Natural killer cell (primary cell): ENCODE measurements at regions not wholly inside any gene's neighbourhood (a gene's known extent, or its start where the extent isn't known, plus 50 kb on each side); places are given as distances from the start of the nearest gene placed in this dataset.

Experiments
- ATAC-seq, 3 donors: fragments of 150-1000 bp in 2 of 3; fragments of 200-7000 bp in 1 of 3; cut with Tn5 transposase; 1 replicate in 1 of 3; 2 replicates in 2 of 3; pipeline ENCODE4 v1.10.0; 2021; ENCODE audit warnings: mild to moderate bottlenecking in 2 of 3, moderate library complexity in 2 of 3
- DNase-seq, 2 donors: peaks; one replicate each; pipeline versions ENCODE4 v3.0.0 to v3.0.0-alpha.2; 2013 to 2021; ENCODE audit warnings: mixed read lengths in 1 of 2
- H3K27ac ChIP-seq: one replicate; pipeline ENCODE4 v1.5.1; 2013; ENCODE audit warnings: mild to moderate bottlenecking, low read length
- H3K27me3 ChIP-seq: one replicate; pipeline ENCODE4 v1.6.1; 2013; ENCODE audit warnings: low read length; ENCODE audit not compliant: control insufficient read depth, insufficient read depth
- H3K36me3 ChIP-seq: one replicate; pipeline ENCODE4 v1.6.1; 2013; ENCODE audit warnings: low read length; ENCODE audit not compliant: control insufficient read depth, insufficient read depth
- H3K4me1 ChIP-seq: one replicate; pipeline ENCODE4 v1.6.1; 2013; ENCODE audit warnings: low read length; ENCODE audit not compliant: control insufficient read depth, insufficient read depth
- H3K4me3 ChIP-seq: one replicate; pipeline ENCODE4 v1.5.1; 2013; ENCODE audit warnings: low read length
- H3K9me3 ChIP-seq: one replicate; pipeline ENCODE4 v1.6.1; 2013; ENCODE audit warnings: low read length; ENCODE audit not compliant: control insufficient read depth, insufficient read depth
- H3K27ac Mint-ChIP-seq, 2 donors: one replicate each; pipeline ENCODE4 v1.8.0; 2022; ENCODE audit warnings: mild to moderate bottlenecking in 2 of 2, mixed read lengths in 2 of 2, moderate library complexity in 1 of 2
- H3K27me3 Mint-ChIP-seq, 2 donors: one replicate each; pipeline ENCODE4 v1.8.0; 2022; ENCODE audit warnings: low read depth in 2 of 2, mixed read lengths in 2 of 2
- H3K36me3 Mint-ChIP-seq: one replicate; pipeline ENCODE4 v1.8.0; 2022; ENCODE audit warnings: mixed read lengths
- H3K4me1 Mint-ChIP-seq, 2 donors: one replicate each; pipeline ENCODE4 v1.8.0; 2022; ENCODE audit warnings: mixed read lengths in 2 of 2
- H3K4me3 Mint-ChIP-seq: one replicate; pipeline ENCODE4 v1.8.0; 2022; ENCODE audit warnings: mild to moderate bottlenecking, moderate library complexity, mixed read lengths
- H3K9me3 Mint-ChIP-seq, 2 donors: one replicate each; pipeline ENCODE4 v1.8.0; 2022; ENCODE audit warnings: mixed read lengths in 2 of 2
- CTCF ChIP-seq: fragments of 200-600 bp; IDR thresholded peaks from one replicate; pipeline ENCODE4 v1.8.0; 2022; ENCODE audit warnings: antibody characterized with exemption
- WGBS: methylation state at CpG from one replicate; pipeline ENCODE4 v1.1.7; 2013; ENCODE audit warnings: missing lambda C conversion rate; ENCODE audit not compliant: insufficient coverage; 5-methylcytosine and 5-hydroxymethylcytosine counted together
- intact Hi-C: fragments of 100-400 bp; cut with micrococcal nuclease; formaldehyde crosslinking; loops from one replicate; pipeline ENCODE4 v1.14.2; 2022

DNA sequence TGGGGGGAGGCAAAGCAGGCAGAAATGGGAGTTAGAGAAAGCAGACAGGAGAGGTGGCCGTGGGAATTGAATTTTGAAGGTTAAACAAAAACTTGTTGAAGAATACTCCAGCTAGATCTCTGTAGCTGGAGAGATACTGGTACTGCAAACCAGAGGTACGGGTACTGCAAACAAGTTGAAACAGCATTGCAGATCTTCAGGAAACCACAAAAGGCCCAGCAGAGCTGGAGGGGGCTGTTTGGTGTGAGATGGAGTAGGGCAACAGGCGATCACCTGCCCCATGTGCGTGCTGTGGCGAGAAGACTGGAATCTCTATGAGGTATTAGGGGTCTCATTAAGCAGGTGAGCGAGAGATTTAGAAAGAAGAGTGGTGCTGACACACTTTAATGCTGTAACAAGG lies 77.7 kb upstream of the RGS4 start:
- Mint-ChIP-seq H3K4me1 (no peaks in the 10 kb centered on the region), H3K36me3 (no peaks in the 10 kb centered on the region), H3K9me3 (no peaks in the 10 kb centered on the region), H3K27me3 (peaks cover 0 to 5% of the 10 kb centered on the region in 2 donors), H3K4me3 (no peak overlapping the region), H3K27ac (no peak overlapping the region)
- H3K4me3 ChIP-seq: no peak overlapping the region
- no peak overlapping the region for H3K27ac ChIP-seq
- DNase-seq: no peak
- ATAC-seq: no peak
- H3K27me3 ChIP-seq: no peaks in the 10 kb centered on the region
- H3K36me3 ChIP-seq: no peaks in the 10 kb centered on the region
- TF ChIP-seq CTCF: no peak
- no peaks in the 10 kb centered on the region for H3K4me1 ChIP-seq
- intact Hi-C loops: no loop called here
- no peaks in the 10 kb centered on the region for H3K9me3 ChIP-seq
- 83% methylated on average over 6 of the region's 6 CpGs for WGBS

- Mint-ChIP-seq H3K27ac (no peak overlapping the region), H3K36me3 (no peaks in the 10 kb centered on the region), H3K4me3 (no peak overlapping the region), H3K4me1 (no peaks in the 10 kb centered on the region), H3K9me3 (no peaks in the 10 kb centered on the region), H3K27me3 (peaks cover 0 to 5% of the 10 kb centered on the region in 2 donors)
- H3K27ac ChIP-seq: no peak overlapping the region
- ATAC-seq: no peak
- no peak for DNase-seq
- WGBS: 85% methylated on average over 3 of the region's 3 CpGs
- H3K27me3 ChIP-seq: no peaks in the 10 kb centered on the region
- intact Hi-C loops: no loop called here
- no peaks in the 10 kb centered on the region for H3K36me3 ChIP-seq
- no peaks in the 10 kb centered on the region for H3K4me1 ChIP-seq
- no peak for TF ChIP-seq CTCF
- no peaks in the 10 kb centered on the region for H3K9me3 ChIP-seq
- no peak overlapping the region for H3K4me3 ChIP-seq
These were observed 78.5 kb upstream of the RGS4 start for GRCh38 chr1:162990665-162991064.

- H3K4me3 ChIP-seq: no peak overlapping the region
- 63% methylated on average over 3 of the region's 3 CpGs for WGBS
- intact Hi-C loops: no loop called here
- no peaks in the 10 kb centered on the region for H3K9me3 ChIP-seq
- Mint-ChIP-seq H3K4me1 (no peaks in the 10 kb centered on the region), H3K4me3 (no peak overlapping the region), H3K9me3 (no peaks in the 10 kb centered on the region), H3K27me3 (peaks cover 6 to 8% of the 10 kb centered on the region in 2 donors), H3K36me3 (no peaks in the 10 kb centered on the region), H3K27ac (no peak overlapping the region)
- no peak for TF ChIP-seq CTCF
- DNase-seq (no peak), ATAC-seq (no peak)
- H3K4me1 ChIP-seq: no peaks in the 10 kb centered on the region
- H3K27me3 ChIP-seq: no peaks in the 10 kb centered on the region
- H3K36me3 ChIP-seq: no peaks in the 10 kb centered on the region
- no peak overlapping the region for H3K27ac ChIP-seq
These were observed 80.3 kb upstream of the RGS4 start for GRCh38 chr1:162988869-162989268.

- DNase-seq (no peak), ATAC-seq (no peak)
- Histone ChIP-seq H3K27me3 (no peaks in the 10 kb centered on the region), H3K9me3 (no peaks in the 10 kb centered on the region), H3K4me3 (no peak overlapping the region), H3K27ac (no peak overlapping the region), H3K4me1 (no peaks in the 10 kb centered on the region), H3K36me3 (no peaks in the 10 kb centered on the region)
- H3K36me3 Mint-ChIP-seq: no peaks in the 10 kb centered on the region
- intact Hi-C loops: no loop called here
- H3K4me3 Mint-ChIP-seq: no peak overlapping the region
- H3K27ac Mint-ChIP-seq: no peak overlapping the region
- peaks cover 6 to 9% of the 10 kb centered on the region in 2 donors for H3K27me3 Mint-ChIP-seq
- no peaks in the 10 kb centered on the region for H3K4me1 Mint-ChIP-seq
- no peaks in the 10 kb centered on the region for H3K9me3 Mint-ChIP-seq
- WGBS: 89% methylated on average over 1 of the region's 1 CpG
- TF ChIP-seq CTCF: no peak
These were observed 81.3 kb upstream of the RGS4 start for GRCh38 chr1:162987866-162988265.
